Neural cell (in vitro differentiated cells): ENCODE measurements at regions not wholly inside any gene's neighbourhood (a gene's known extent, or its start where the extent isn't known, plus 50 kb on each side); places are given as distances from the start of the nearest gene placed in this dataset.

Experiments
- EP300 ChIP-seq: fragments of 450-650 bp; conservative IDR thresholded peaks from 2 replicates; pipeline ENCODE4 v1.6.1; 2014; ENCODE audit warnings: antibody characterized with exemption, mild to moderate bottlenecking, moderate library complexity; ENCODE audit not compliant: poor library complexity, severe bottlenecking
- EZH2 ChIP-seq: fragments of 200-600, 300-800 bp; shearing (Covaris generic), sonication (generic); IDR thresholded peaks from 2 replicates; pipeline ENCODE4 v1.6.1; 2014; ENCODE audit warnings: antibody characterized with exemption, low read length, borderline replicate concordance, mild to moderate bottlenecking; ENCODE audit not compliant: insufficient read depth, poor library complexity, severe bottlenecking
- MXI1 ChIP-seq: fragments of 450-650 bp; conservative IDR thresholded peaks from 2 replicates; pipeline ENCODE4 v1.6.1; 2014; ENCODE audit warnings: antibody characterized with exemption, mild to moderate bottlenecking; ENCODE audit not compliant: poor library complexity, severe bottlenecking
- TAF1 ChIP-seq: IDR thresholded peaks from 2 replicates; pipeline ENCODE4 v1.6.1; 2012; ENCODE audit warnings: low read depth
- TF ChIP-seq, protein P1 (sequence below): fragments of 450-650 bp; IDR thresholded peaks from 2 replicates; pipeline ENCODE4 v1.5.1; 2014; ENCODE audit warnings: antibody characterized with exemption, mild to moderate bottlenecking, moderate library complexity; ENCODE audit not compliant: poor library complexity, severe bottlenecking

DNA sequence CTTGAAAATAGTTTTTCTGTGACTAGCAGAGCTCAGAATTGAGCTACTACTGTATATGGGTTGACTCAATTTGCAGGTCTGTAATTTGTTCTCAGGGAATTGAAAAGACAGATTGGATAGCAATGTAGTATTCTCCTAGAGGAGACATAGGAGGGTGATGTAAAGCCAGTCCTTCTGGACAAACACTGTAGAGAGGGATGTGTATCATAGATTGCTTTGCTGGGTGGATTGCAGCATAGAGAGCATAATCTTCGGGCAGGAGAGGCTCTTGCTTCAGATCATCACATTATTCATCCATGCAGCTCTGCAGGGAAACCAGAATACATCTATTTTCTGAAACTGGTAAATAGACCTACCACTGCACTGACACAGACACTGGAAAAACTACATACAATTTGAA lies 1110.5 kb downstream of the RAPGEF2 start:
- TF ChIP-seq EZH2 (no peak), TAF1 (no peak), EP300 (no peak), MXI1 (no peak)
- TF ChIP-seq, protein P1, sequence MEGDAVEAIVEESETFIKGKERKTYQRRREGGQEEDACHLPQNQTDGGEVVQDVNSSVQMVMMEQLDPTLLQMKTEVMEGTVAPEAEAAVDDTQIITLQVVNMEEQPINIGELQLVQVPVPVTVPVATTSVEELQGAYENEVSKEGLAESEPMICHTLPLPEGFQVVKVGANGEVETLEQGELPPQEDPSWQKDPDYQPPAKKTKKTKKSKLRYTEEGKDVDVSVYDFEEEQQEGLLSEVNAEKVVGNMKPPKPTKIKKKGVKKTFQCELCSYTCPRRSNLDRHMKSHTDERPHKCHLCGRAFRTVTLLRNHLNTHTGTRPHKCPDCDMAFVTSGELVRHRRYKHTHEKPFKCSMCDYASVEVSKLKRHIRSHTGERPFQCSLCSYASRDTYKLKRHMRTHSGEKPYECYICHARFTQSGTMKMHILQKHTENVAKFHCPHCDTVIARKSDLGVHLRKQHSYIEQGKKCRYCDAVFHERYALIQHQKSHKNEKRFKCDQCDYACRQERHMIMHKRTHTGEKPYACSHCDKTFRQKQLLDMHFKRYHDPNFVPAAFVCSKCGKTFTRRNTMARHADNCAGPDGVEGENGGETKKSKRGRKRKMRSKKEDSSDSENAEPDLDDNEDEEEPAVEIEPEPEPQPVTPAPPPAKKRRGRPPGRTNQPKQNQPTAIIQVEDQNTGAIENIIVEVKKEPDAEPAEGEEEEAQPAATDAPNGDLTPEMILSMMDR, result no peak
